Brain microvascular endothelial cell (primary cell): ENCODE measurements at regions not wholly inside any gene's neighbourhood (a gene's known extent, or its start where the extent isn't known, plus 50 kb on each side); places are given as distances from the start of the nearest gene placed in this dataset.

Experiments
- DNase-seq: peaks from one replicate; pipeline ENCODE4 v3.0.0-alpha.2; 2020
- H3K27ac ChIP-seq: fragments of 250-450 bp; sonication (Bioruptor Pico); 2 replicates; pipeline ENCODE4 v1.5.1; 2020; ENCODE audit warnings: mild to moderate bottlenecking, moderate library complexity
- H3K27me3 ChIP-seq: fragments of 250-450 bp; sonication (Bioruptor Pico); replicated peaks from 2 replicates; pipeline ENCODE4 v1.5.1; 2020; ENCODE audit warnings: mild to moderate bottlenecking
- H3K36me3 ChIP-seq: fragments of 250-450 bp; sonication (Bioruptor Pico); replicated peaks from 2 replicates; pipeline ENCODE4 v1.5.1; 2020; ENCODE audit warnings: mild to moderate bottlenecking
- H3K4me3 ChIP-seq: 2 replicates; pipeline ENCODE4 v1.5.1; 2011; ENCODE audit warnings: low read depth, mild to moderate bottlenecking, control low read depth, low read length, moderate library complexity
- in situ Hi-C: cut with HindIII; loops from 2 replicates; pipeline ENCODE4 v1.10.0; 2017; ENCODE audit warnings: low sequenced_read_pairs, low pct_ligation_motif_present
- TF ChIP-seq, protein P1 (sequence below): IDR thresholded peaks from 2 replicates; pipeline ENCODE4 v1.5.1; 2011; ENCODE audit warnings: low read depth, mild to moderate bottlenecking, moderate library complexity, low read length, control low read depth, inconsistent platforms; ENCODE audit errors: missing control alignments

DNA sequence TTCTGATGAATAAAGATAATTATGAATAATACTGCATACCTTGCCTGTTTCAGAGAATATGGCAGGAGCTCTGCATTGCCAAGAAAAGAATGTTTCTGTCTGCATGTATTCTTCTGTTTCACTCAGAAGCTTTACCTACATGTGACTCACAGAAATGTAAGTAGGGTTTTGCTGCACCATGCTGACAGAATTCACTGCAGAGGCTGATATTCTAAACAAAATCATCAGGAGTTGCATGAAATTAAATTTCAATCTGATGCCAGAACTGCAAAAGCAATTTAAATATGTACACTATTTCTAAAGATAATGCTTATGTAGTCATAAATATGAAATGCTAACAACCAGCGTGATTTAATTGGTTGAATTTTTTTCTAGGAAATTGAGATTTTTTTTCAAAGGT is 332.8 kb upstream of the FSHR start:
- in situ Hi-C loops: no loop called here
- no peak overlapping the region for H3K4me3 ChIP-seq
- no peaks in the 10 kb centered on the region for H3K36me3 ChIP-seq
- TF ChIP-seq, protein P1, sequence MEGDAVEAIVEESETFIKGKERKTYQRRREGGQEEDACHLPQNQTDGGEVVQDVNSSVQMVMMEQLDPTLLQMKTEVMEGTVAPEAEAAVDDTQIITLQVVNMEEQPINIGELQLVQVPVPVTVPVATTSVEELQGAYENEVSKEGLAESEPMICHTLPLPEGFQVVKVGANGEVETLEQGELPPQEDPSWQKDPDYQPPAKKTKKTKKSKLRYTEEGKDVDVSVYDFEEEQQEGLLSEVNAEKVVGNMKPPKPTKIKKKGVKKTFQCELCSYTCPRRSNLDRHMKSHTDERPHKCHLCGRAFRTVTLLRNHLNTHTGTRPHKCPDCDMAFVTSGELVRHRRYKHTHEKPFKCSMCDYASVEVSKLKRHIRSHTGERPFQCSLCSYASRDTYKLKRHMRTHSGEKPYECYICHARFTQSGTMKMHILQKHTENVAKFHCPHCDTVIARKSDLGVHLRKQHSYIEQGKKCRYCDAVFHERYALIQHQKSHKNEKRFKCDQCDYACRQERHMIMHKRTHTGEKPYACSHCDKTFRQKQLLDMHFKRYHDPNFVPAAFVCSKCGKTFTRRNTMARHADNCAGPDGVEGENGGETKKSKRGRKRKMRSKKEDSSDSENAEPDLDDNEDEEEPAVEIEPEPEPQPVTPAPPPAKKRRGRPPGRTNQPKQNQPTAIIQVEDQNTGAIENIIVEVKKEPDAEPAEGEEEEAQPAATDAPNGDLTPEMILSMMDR: no peak
- H3K27ac ChIP-seq: no peak overlapping the region
- no peaks in the 10 kb centered on the region for H3K27me3 ChIP-seq
- DNase-seq: no peak

DNA sequence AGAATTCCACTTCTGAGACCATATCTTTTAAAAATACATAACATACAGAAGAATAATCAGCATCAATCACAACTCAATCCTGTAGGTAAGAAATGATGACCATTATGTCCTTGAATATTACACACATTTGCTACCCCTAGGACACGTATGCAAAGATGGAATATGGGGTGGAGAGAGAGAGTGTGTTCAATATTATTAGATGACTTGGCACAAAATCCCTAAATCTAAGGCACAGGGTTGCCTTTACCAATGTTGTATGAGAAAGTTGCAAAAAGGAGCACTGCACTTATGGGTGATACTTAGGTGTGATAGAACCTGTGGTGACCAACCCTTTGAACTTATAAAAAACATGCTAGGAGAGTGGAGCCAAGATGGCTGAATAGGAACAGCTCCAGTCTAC is 326.2 kb upstream of the FSHR start:
- in situ Hi-C loops: no loop called here
- DNase-seq: no peak
- Histone ChIP-seq H3K4me3 (no peak overlapping the region), H3K36me3 (no peaks in the 10 kb centered on the region), H3K27ac (no peak overlapping the region), H3K27me3 (no peaks in the 10 kb centered on the region)
- TF ChIP-seq, protein P1: no peak

DNA sequence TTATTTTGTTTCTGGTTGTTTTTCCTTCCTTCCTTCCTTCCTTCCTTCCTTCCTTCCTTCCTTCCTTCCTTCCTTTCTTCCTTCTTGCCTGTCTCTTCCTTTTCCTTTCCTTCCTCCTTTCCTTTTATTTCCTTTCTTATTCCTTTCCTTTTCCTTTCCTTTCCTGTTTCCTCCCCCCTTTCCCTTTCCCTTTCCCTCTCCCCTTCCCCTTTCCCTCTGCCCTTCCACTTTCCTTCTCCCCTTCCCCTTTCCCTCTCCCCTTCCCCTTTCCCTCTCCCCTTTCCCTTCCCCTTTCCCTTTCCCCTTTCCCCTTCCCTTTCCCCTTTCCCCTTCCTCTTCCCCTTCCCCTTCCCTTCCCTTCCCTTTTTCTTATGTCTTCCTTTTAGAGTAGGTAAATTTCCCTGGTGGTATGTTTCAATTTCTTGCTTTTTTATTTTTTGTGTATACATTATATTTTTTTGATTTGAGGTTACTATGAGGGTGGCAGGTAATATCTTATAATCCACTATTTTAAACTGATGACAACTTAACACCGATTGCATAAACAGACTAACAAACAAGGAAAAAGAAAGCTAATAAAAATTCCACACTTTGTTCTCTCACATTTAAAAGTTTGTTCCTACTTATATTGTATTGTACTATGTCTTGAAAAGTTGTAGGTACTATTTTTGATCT is 311.0 kb upstream of the FSHR start:
- H3K27me3 ChIP-seq: no peaks in the 10 kb centered on the region
- no peak overlapping the region for H3K27ac ChIP-seq
- in situ Hi-C loops: no loop called here
- TF ChIP-seq, protein P1: no peak
- no peak overlapping the region for H3K4me3 ChIP-seq
- H3K36me3 ChIP-seq: no peaks in the 10 kb centered on the region
- no peak for DNase-seq

DNA sequence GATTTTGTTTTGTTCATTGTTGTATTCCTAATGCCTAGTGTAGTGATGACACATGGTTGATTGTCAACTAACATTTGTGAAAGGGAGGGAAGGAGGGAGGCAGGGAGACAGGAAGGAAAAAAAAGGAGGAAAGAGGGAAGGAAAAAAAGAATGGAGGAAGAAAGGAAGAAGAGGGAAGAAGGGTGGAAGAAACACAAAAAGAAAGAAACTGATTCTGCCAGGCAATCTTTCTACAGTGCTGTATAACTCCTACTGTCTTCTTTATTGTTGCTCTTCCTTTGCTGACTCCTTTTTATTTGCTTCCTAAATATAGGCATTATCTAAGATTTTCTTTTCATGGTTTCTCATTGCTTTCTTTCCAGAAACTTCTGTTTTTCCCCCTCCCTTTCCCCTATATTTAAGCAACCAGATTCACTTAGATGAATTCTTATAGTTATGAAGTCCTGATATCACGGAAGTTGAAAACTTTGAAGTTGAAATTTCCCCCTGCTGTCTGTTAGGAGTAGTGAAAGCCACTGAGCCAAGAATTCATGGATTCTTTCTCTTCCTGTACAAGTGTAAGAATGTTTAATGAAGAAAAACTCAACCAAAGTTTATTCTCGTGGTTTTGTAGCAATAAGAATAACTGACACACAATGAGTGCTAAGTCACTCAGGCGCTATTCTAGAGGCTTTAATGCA is 305.1 kb upstream of the FSHR start:
- TF ChIP-seq, protein P1: no peak
- H3K36me3 ChIP-seq: no peaks in the 10 kb centered on the region
- no peak overlapping the region for H3K27ac ChIP-seq
- no peak overlapping the region for H3K4me3 ChIP-seq
- H3K27me3 ChIP-seq: no peaks in the 10 kb centered on the region
- DNase-seq: no peak
- in situ Hi-C loops: no loop called here

DNA sequence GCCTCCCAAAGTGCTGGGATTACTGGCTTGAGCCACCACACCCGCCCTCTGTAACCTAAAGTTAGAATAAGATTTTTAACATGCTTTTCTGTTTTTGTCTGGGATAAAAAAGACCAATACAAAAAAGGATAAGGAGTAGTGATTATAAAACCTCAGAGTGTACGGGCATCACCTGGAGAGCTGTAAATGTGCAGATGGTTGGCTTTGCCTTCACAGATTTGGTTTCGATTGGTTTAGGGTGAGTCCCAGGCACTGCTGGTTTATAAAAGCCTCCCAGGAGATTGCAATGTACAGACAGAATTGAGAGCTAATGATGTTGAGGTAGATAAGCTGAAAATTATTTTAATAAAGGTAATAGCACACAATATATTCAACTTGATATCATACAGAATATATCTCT is 289.7 kb upstream of the FSHR start:
- Histone ChIP-seq H3K4me3 (no peak overlapping the region), H3K27ac (no peak overlapping the region), H3K36me3 (no peaks in the 10 kb centered on the region), H3K27me3 (no peaks in the 10 kb centered on the region)
- no peak for DNase-seq
- TF ChIP-seq, protein P1: no peak
- in situ Hi-C loops: no loop called here
